Middle frontal gyrus (tissue), 1 donor: ENCODE measurements at regions not wholly inside any gene's neighbourhood (a gene's known extent, or its start where the extent isn't known, plus 50 kb on each side); places are given as distances from the start of the nearest gene placed in this dataset.
"Not testable (repeated sequence)": the region's sequence is repeated elsewhere in the genome, so short reads cannot be mapped to it uniquely, and the experiment has no call there.

Experiments
- DNase-seq: peaks from one replicate; pipeline ENCODE4 v3.0.0-alpha.2; 2015; ENCODE audit warnings: low spot score; ENCODE audit errors: extremely low spot score

GRCh38 chr1:47522935-47523834 is 85.3 kb downstream of the FOXD2 start:
- no peak for DNase-seq

- DNase-seq: no peak
These were observed 86.0 kb downstream of the FOXD2 start for GRCh38 chr1:47523835-47524215.

- DNase-seq: no peak
These were observed 86.4 kb downstream of the FOXD2 start for GRCh38 chr1:47524272-47524671.

- no peak for DNase-seq
These were observed 89.9 kb downstream of the FOXD2 start for GRCh38 chr1:47527653-47528272.

GRCh38 chr1:47529520-47530098 is 91.8 kb downstream of the FOXD2 start:
- DNase-seq: no peak

GRCh38 chr1:47532921-47533792 is 95.3 kb downstream of the FOXD2 start:
- no peak for DNase-seq

GRCh38 chr1:47533793-47534328 is 96.0 kb downstream of the FOXD2 start:
- DNase-seq: no peak

GRCh38 chr1:47534436-47534835 is 96.6 kb downstream of the FOXD2 start:
- no peak for DNase-seq

- DNase-seq: no peak
These were observed 98.8 kb downstream of the FOXD2 start for GRCh38 chr1:47536646-47537118.

- DNase-seq: no peak
These were observed 99.4 kb downstream of the FOXD2 start for GRCh38 chr1:47537268-47537667.

GRCh38 chr1:47537966-47538365 is 100.1 kb downstream of the FOXD2 start:
- DNase-seq: no peak

GRCh38 chr1:47538530-47538929 is 100.7 kb downstream of the FOXD2 start:
- not testable (repeated sequence) for DNase-seq

- not testable (repeated sequence) for DNase-seq
These were observed 103.9 kb downstream of the FOXD2 start for GRCh38 chr1:47541705-47542104.

- not testable (repeated sequence) for DNase-seq
These were observed 105.2 kb downstream of the FOXD2 start for GRCh38 chr1:47543089-47543488.

GRCh38 chr1:47545912-47546483 is 108.2 kb downstream of the FOXD2 start:
- DNase-seq: no peak

- DNase-seq: no peak
These were observed 110.1 kb downstream of the FOXD2 start for GRCh38 chr1:47547753-47548573.

- no peak for DNase-seq
These were observed 110.8 kb downstream of the FOXD2 start for GRCh38 chr1:47548637-47549036.

GRCh38 chr1:47549532-47549931 is 111.7 kb downstream of the FOXD2 start:
- DNase-seq: no peak

- no peak for DNase-seq
These were observed 113.1 kb downstream of the FOXD2 start for GRCh38 chr1:47550929-47551328.
